Smooth muscle cell (in vitro differentiated cells): ENCODE measurements at regions not wholly inside any gene's neighbourhood (a gene's known extent, or its start where the extent isn't known, plus 50 kb on each side); places are given as distances from the start of the nearest gene placed in this dataset.

ENCODE experiments used
- DNase-seq: peaks from one replicate; lab custom pipeline; 2025; ENCODE audit not compliant: unreplicated experiment; lab: John Stamatoyannopoulos, UW
- H2AFZ ChIP-seq: fragments of 200-600 bp; sonication (generic); 2 replicates; pipeline ENCODE4 v1.6.0; 2016; ENCODE audit warnings: antibody characterized with exemption, low read depth, mild to moderate bottlenecking
- H3F3A ChIP-seq: fragments of 200-600 bp; sonication (generic); 2 replicates; pipeline ENCODE4 v1.6.0; 2017; ENCODE audit warnings: antibody characterized with exemption, low read depth
- H3K27ac ChIP-seq: fragments of 200-600 bp; sonication (generic); 2 replicates; pipeline ENCODE4 v1.5.1; 2016; ENCODE audit warnings: low read depth, mild to moderate bottlenecking
- H3K27me3 ChIP-seq: fragments of 200-600 bp; sonication (generic); 2 replicates; pipeline ENCODE4 v1.6.1; 2016; ENCODE audit warnings: low read depth, mild to moderate bottlenecking
- H3K36me3 ChIP-seq: fragments of 200-600 bp; sonication (generic); 2 replicates; pipeline ENCODE4 v1.5.1; 2016; ENCODE audit warnings: low read depth
- H3K4me1 ChIP-seq: fragments of 200-600 bp; sonication (generic); 2 replicates; pipeline ENCODE4 v1.5.1; 2016; ENCODE audit warnings: low read depth
- H3K4me2 ChIP-seq: fragments of 200-600 bp; sonication (generic); 2 replicates; pipeline ENCODE4 v1.6.0; 2016; ENCODE audit warnings: mild to moderate bottlenecking
- H3K4me3 ChIP-seq: fragments of 200-600 bp; sonication (generic); 2 replicates; pipeline ENCODE4 v1.5.1; 2016; ENCODE audit warnings: mild to moderate bottlenecking
- H3K79me2 ChIP-seq: fragments of 200-600 bp; sonication (generic); 2 replicates; pipeline ENCODE4 v1.6.0; 2016; ENCODE audit warnings: low read depth, mild to moderate bottlenecking
- H3K9ac ChIP-seq: fragments of 200-600 bp; sonication (generic); 2 replicates; pipeline ENCODE4 v1.6.0; 2016; ENCODE audit warnings: low read depth
- H3K9me3 ChIP-seq: fragments of 200-600 bp; sonication (generic); replicated peaks from 2 replicates; pipeline ENCODE4 v1.5.1; 2016; ENCODE audit warnings: low read depth
- H4K20me1 ChIP-seq: fragments of 200-600 bp; sonication (generic); 2 replicates; pipeline ENCODE4 v1.6.0; 2016; ENCODE audit warnings: low read depth
- CTCF ChIP-seq: fragments of 200-600 bp; sonication (generic); IDR thresholded peaks from 2 replicates; pipeline ENCODE4 v1.5.1; 2017; ENCODE audit warnings: borderline replicate concordance, mild to moderate bottlenecking, antibody characterized with exemption; ENCODE audit not compliant: insufficient read depth, poor library complexity, severe bottlenecking
- WGBS: methylation state at CpG from one replicate; pipeline ENCODE4 v1.1.7; 2016; ENCODE audit warnings: low lambda C conversion rate; 5-methylcytosine and 5-hydroxymethylcytosine counted together

DNA sequence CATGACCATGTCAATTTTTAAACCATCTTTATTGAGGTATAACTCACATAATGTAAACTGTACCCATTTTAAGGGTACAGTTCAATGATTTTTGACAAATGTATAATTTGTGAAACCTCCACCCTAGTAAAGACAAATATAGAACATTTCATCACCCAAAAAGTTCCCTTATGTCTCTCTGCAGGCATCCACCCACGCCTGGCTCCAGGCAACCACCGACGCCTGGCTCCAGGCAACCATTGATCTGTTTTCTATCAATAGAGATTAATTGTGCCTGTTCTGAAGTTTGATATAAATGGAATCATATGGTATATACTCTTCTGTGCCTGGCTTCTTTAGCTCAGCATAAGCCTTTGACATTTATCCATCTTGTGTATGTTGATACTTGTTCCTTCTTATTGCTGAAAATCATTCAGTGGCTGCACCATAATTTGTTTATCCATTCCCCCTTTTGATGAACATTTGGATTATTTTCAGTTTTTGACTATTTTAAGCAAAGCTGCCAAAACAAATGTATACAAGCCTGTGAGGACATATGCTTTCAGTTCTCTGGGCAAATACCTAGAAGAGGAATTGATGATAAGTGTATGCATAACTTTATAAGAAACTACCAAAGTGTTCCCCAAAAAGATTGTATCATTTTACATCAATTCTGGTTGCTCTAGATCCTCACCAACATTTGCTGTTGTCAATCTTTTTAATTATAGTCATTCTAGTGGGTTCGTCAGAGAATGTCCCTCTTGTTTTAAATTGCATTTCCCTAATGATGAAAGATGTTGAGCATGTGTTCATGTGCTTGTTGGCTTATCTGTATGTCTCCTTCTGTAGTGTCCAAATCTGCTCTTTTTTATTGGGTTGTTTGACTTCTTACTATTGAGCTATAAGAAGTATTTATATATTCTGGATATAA is 55.7 kb upstream of the HECTD2 start:
- no peak for TF ChIP-seq CTCF
- Histone ChIP-seq H3K9ac (no peak overlapping the region), H3K27me3 (peaks cover 6% of the 10 kb centered on the region), H4K20me1 (no peaks in the 10 kb centered on the region), H3K36me3 (no peaks in the 10 kb centered on the region), H3K4me1 (no peaks in the 10 kb centered on the region), H3F3A (no peaks in the 10 kb centered on the region), H3K4me3 (no peak overlapping the region), H2AFZ (no peak overlapping the region), H3K9me3 (no peaks in the 10 kb centered on the region), H3K79me2 (no peaks in the 10 kb centered on the region), H3K4me2 (no peak overlapping the region), H3K27ac (no peak overlapping the region)
- DNase-seq, result no peak
- 77% methylated on average over 4 of the region's 4 CpGs for WGBS

DNA sequence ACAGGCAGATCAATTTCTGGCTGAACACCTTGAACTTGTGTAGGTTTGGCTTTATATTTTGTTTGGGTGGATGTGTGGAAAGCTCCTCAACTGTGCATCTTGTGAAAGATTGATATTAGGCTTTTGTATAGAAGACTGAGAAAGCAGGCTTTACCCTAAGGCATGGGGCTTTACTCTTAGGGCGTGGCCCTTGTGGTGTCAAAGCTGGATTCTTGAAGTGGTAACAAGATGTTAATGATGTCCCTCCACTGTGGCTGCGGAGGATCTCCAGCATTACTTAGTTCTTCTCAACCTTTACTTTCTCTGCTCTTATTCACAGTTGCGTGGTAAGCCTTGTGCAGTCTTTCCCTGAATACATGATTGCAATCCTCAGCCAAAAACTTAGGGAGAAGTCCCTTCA is 54.1 kb upstream of the HECTD2 start:
- Histone ChIP-seq H3K27ac (no peak overlapping the region), H3K9me3 (no peaks in the 10 kb centered on the region), H3K4me1 (no peaks in the 10 kb centered on the region), H3K9ac (no peak overlapping the region), H3K27me3 (peaks cover 8% of the 10 kb centered on the region), H3K4me2 (no peak overlapping the region), H3F3A (no peaks in the 10 kb centered on the region), H2AFZ (no peak overlapping the region), H3K4me3 (no peak overlapping the region), H3K79me2 (no peaks in the 10 kb centered on the region), H3K36me3 (no peaks in the 10 kb centered on the region), H4K20me1 (no peaks in the 10 kb centered on the region)
- 89% methylated on average over 3 of the region's 3 CpGs for WGBS
- no peak for TF ChIP-seq CTCF
- no peak for DNase-seq

GRCh38 chr10:91357497-91357896 is 52.6 kb upstream of the HECTD2 start:
- no peak overlapping the region for H3K9ac ChIP-seq
- no peak overlapping the region for H3K4me2 ChIP-seq
- no peaks in the 10 kb centered on the region for H3K4me1 ChIP-seq
- no peaks in the 10 kb centered on the region for H3K9me3 ChIP-seq
- H3F3A ChIP-seq, result no peaks in the 10 kb centered on the region
- H3K27ac ChIP-seq, result no peak overlapping the region
- H3K27me3 ChIP-seq, result peaks cover 8% of the 10 kb centered on the region
- H3K36me3 ChIP-seq, result no peaks in the 10 kb centered on the region
- H3K4me3 ChIP-seq, result no peak overlapping the region
- WGBS, result 94% methylated on average over 3 of the region's 3 CpGs
- no peak for DNase-seq
- no peaks in the 10 kb centered on the region for H3K79me2 ChIP-seq
- TF ChIP-seq CTCF, result no peak
- H2AFZ ChIP-seq, result no peak overlapping the region
- no peaks in the 10 kb centered on the region for H4K20me1 ChIP-seq
